Osteocyte (in vitro differentiated cells): ENCODE measurements at regions not wholly inside any gene's neighbourhood (a gene's known extent, or its start where the extent isn't known, plus 50 kb on each side); places are given as distances from the start of the nearest gene placed in this dataset.

ENCODE experiments used
- DNase-seq: peaks from one replicate; pipeline ENCODE4 v3.0.0; 2021; ENCODE audit warnings: mixed read lengths; ENCODE audit not compliant: unreplicated experiment; ENCODE audit errors: extremely low spot score
- H3K27ac Mint-ChIP-seq: one replicate; pipeline ENCODE4 v1.8.0; 2021; ENCODE audit warnings: mild to moderate bottlenecking, mixed read lengths; ENCODE audit not compliant: unreplicated experiment
- H3K27me3 Mint-ChIP-seq: one replicate; pipeline ENCODE4 v1.8.0; 2021; ENCODE audit warnings: mixed read lengths; ENCODE audit not compliant: unreplicated experiment
- H3K36me3 Mint-ChIP-seq: one replicate; pipeline ENCODE4 v1.8.0; 2021; ENCODE audit warnings: mixed read lengths; ENCODE audit not compliant: unreplicated experiment
- H3K4me1 Mint-ChIP-seq: one replicate; pipeline ENCODE4 v1.8.0; 2021; ENCODE audit warnings: mixed read lengths; ENCODE audit not compliant: unreplicated experiment
- H3K4me3 Mint-ChIP-seq: one replicate; pipeline ENCODE4 v1.8.0; 2021; ENCODE audit warnings: mild to moderate bottlenecking, moderate library complexity, mixed read lengths; ENCODE audit not compliant: unreplicated experiment
- H3K9me3 Mint-ChIP-seq: one replicate; pipeline ENCODE4 v1.8.0; 2021; ENCODE audit warnings: mixed read lengths; ENCODE audit not compliant: unreplicated experiment
- TF ChIP-seq, protein P1 (sequence below): fragments of 200-600 bp; sonication (generic); IDR thresholded peaks from 2 replicates; pipeline ENCODE4 v1.5.0; 2021; ENCODE audit warnings: antibody characterized with exemption, mild to moderate bottlenecking, moderate library complexity

DNA sequence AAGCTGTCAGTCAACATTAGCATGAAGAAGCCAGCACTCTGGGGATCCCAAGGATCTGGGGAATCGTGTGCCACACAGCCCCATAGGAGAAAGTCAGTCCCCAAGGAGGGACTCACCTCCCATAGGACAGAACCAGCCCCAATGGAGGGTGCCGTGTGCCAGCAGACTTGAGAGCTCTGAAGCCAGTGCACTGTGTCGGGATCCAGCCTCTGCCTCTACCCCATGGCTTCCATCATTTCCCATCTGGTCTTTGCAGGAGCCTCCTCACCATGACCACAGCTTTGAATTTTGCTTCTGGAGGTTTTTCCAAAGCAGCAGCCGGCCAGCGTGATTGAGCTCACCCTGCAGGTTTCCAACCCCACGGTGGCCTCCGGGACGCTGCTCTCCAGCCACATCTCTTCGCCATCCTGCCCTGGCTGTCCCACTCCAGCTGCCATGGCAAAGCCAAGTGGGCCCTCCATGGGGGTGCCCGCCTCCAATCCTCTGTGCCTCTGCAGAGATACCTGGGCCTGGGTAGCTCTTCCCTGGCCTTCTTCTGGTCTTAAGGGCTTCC, 171.8 kb upstream of the SHH start:
- DNase-seq: peak; percentile 66
- H3K27ac Mint-ChIP-seq: no peak overlapping the region
- H3K4me1 Mint-ChIP-seq: no peaks in the 10 kb centered on the region
- TF ChIP-seq, protein P1, sequence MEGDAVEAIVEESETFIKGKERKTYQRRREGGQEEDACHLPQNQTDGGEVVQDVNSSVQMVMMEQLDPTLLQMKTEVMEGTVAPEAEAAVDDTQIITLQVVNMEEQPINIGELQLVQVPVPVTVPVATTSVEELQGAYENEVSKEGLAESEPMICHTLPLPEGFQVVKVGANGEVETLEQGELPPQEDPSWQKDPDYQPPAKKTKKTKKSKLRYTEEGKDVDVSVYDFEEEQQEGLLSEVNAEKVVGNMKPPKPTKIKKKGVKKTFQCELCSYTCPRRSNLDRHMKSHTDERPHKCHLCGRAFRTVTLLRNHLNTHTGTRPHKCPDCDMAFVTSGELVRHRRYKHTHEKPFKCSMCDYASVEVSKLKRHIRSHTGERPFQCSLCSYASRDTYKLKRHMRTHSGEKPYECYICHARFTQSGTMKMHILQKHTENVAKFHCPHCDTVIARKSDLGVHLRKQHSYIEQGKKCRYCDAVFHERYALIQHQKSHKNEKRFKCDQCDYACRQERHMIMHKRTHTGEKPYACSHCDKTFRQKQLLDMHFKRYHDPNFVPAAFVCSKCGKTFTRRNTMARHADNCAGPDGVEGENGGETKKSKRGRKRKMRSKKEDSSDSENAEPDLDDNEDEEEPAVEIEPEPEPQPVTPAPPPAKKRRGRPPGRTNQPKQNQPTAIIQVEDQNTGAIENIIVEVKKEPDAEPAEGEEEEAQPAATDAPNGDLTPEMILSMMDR: no peak
- no peaks in the 10 kb centered on the region for H3K9me3 Mint-ChIP-seq
- no peak overlapping the region for H3K4me3 Mint-ChIP-seq
- H3K27me3 Mint-ChIP-seq: no peaks in the 10 kb centered on the region
- no peaks in the 10 kb centered on the region for H3K36me3 Mint-ChIP-seq

DNA sequence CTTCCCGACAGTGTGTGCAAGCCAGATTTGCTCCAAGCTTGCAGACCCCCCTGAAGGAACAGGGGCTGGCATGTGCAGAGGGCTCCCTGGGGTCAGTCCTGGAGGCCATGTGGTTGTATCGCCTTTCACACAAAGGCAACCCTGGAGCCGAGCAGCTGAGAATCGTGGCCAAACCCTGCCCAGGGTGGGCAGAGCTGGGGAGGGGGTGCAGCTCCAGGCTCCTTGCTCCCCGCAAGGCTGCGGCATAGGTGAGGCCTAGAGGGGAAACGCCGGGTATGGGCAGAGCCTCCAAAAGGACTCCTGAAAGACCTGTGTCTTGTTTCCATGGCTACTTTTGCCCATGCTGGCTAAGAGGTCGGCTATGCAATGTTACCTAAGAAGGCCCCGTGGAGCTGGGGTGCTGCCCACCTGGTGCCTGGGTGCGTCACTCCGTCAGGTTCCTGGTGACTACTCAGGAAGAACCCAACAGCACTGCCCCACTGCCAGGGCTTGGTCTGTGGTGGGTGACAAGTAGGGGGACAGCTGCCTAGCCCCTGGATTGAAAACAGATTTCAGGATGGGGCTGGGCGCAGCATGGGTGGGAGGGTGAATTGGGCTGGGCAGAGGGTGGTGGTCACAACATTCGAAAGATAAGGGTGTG, 171.0 kb upstream of the SHH start:
- no peaks in the 10 kb centered on the region for H3K4me1 Mint-ChIP-seq
- DNase-seq: peak; percentile 73
- H3K4me3 Mint-ChIP-seq: no peak overlapping the region
- no peaks in the 10 kb centered on the region for H3K36me3 Mint-ChIP-seq
- no peaks in the 10 kb centered on the region for H3K27me3 Mint-ChIP-seq
- no peaks in the 10 kb centered on the region for H3K9me3 Mint-ChIP-seq
- no peak overlapping the region for H3K27ac Mint-ChIP-seq
- TF ChIP-seq, protein P1: no peak

DNA sequence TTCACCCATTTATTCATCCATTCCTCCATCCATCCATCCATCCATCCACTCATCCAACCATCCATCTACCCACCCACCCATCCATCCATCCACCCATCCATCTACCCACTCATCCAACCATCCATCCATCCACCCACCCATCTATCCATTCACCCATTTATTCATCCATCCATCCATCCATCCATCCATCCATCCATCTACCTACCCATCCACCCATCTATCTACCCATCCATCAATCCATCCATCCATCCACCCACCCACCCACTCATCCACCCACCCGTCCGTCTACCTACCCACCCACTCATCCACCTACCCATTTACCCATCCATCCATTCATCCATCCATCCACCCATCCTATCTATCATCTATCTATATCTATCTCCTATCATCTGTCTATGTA, 169.4 kb upstream of the SHH start:
- H3K36me3 Mint-ChIP-seq: no peaks in the 10 kb centered on the region
- TF ChIP-seq, protein P1: no peak
- H3K4me1 Mint-ChIP-seq: no peaks in the 10 kb centered on the region
- DNase-seq: no peak
- H3K27me3 Mint-ChIP-seq: peaks cover 6% of the 10 kb centered on the region
- no peaks in the 10 kb centered on the region for H3K9me3 Mint-ChIP-seq
- H3K27ac Mint-ChIP-seq: no peak overlapping the region
- no peak overlapping the region for H3K4me3 Mint-ChIP-seq

DNA sequence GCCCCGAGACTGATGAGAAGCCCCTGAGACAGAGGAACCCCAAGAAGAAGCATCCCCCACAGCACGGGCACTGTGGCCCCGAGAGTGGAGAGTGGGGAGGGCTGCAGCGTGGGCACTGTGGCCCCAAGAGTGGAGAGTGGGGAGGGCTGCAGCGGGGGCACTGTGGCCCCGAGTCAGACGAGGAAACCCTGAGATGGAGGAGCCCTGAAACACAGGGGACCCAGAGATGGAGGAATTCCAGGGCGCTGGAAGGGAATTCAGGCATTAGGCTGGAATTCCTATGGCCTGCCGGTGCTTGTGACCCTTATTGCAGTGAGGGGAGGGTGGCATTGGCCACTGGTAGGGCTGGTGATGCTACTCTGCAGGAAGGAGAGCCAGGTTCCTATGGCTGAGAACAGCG, 168.6 kb upstream of the SHH start:
- TF ChIP-seq, protein P1: no peak
- Mint-ChIP-seq H3K4me3 (no peak overlapping the region), H3K9me3 (no peaks in the 10 kb centered on the region), H3K27me3 (peaks cover 8% of the 10 kb centered on the region), H3K36me3 (no peaks in the 10 kb centered on the region), H3K27ac (no peak overlapping the region), H3K4me1 (no peaks in the 10 kb centered on the region)
- DNase-seq: peak; percentile 77

DNA sequence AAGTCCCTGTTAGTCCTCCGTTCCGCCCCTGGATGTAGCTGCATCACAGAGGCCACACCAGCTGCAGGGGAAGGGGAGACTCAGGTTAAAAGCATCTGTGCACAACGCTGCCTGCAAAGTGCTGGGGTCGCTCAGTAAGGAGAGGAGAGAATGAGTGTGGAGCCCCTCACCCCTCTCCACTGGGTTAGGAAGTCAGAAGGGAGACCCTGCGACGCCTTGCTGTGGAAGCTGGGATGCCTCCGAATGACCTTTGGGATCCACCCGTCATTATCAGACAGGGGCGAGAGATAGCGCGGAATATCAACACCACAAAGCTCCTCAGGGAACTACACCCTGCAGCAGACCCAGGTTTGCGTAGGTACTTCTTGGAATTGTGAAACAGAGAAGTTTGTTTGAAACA, 167.7 kb upstream of the SHH start:
- Mint-ChIP-seq H3K4me3 (no peak overlapping the region), H3K9me3 (no peaks in the 10 kb centered on the region), H3K36me3 (no peaks in the 10 kb centered on the region), H3K27me3 (peaks cover 16% of the 10 kb centered on the region), H3K27ac (no peak overlapping the region), H3K4me1 (no peaks in the 10 kb centered on the region)
- DNase-seq: peak; percentile 68
- TF ChIP-seq, protein P1: no peak
